ENCODE measurements at regions not wholly inside any gene's neighbourhood (a gene's known extent, or its start where the extent isn't known, plus 50 kb on each side); places are given as distances from the start of the nearest gene placed in this dataset.

DNA sequence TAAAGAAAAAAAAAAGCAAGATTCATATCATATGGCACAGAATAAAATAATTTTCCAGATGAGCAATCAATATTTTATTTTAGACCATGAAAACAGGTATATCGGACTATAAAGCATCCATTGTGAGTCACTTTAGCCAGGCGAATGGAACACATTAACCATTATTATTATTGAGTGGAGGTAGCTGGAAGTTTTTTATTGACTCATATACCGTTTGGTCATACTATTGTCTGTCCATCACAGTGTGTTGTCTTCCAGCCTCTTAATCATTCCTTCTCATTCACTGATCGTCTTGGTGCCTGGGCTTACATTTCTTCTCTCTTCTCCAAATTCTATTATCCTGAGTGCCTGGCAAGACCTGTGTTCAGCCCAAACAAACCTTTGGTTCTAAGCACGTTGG is 634.8 kb downstream of the MECOM start:
- Mint-ChIP-seq H3K36me3 (ENCODE audit: low read depth) (no peaks in the 10 kb centered on the region), H3K9me3 (no peaks in the 10 kb centered on the region), H3K27me3 (ENCODE audit: insufficient read depth, low read depth, poor library complexity) (no peaks in the 10 kb centered on the region), H3K4me1 (no peaks in the 10 kb centered on the region; the same call in 2 of the 3 replicates), H3K27ac (no peak overlapping the region), H3K4me3 (no peak overlapping the region)
- Histone ChIP-seq H3K27me3 (ENCODE audit: insufficient read depth) (no peaks in the 10 kb centered on the region), H3K4me2 (no peak overlapping the region), H3K4me1 (ENCODE audit: insufficient read depth) (0 out of 2 replicates have a peak, but pooled peaks cover 9% of the 10 kb centered on the region), H3K36me3 (ENCODE audit: insufficient read depth) (no peaks in the 10 kb centered on the region), H4K20me1 (replicated peaks; ENCODE audit: insufficient read depth) (no peaks in the 10 kb centered on the region), H3K9me2 (ENCODE audit: insufficient read depth) (no peaks in the 10 kb centered on the region), H3K27ac (ENCODE audit: low read depth) (no peak overlapping the region), H3F3A (replicated peaks; ENCODE audit: low read depth) (no peaks in the 10 kb centered on the region), H3K79me2 (replicated peaks; ENCODE audit: insufficient read depth) (no peaks in the 10 kb centered on the region), H2AFZ (no peak overlapping the region), H3K4me3 (no peak overlapping the region)
- no peak for DNase-seq (ENCODE audit: low spot score)
- TF ChIP-seq, protein P1, sequence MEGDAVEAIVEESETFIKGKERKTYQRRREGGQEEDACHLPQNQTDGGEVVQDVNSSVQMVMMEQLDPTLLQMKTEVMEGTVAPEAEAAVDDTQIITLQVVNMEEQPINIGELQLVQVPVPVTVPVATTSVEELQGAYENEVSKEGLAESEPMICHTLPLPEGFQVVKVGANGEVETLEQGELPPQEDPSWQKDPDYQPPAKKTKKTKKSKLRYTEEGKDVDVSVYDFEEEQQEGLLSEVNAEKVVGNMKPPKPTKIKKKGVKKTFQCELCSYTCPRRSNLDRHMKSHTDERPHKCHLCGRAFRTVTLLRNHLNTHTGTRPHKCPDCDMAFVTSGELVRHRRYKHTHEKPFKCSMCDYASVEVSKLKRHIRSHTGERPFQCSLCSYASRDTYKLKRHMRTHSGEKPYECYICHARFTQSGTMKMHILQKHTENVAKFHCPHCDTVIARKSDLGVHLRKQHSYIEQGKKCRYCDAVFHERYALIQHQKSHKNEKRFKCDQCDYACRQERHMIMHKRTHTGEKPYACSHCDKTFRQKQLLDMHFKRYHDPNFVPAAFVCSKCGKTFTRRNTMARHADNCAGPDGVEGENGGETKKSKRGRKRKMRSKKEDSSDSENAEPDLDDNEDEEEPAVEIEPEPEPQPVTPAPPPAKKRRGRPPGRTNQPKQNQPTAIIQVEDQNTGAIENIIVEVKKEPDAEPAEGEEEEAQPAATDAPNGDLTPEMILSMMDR (conservative IDR thresholded peaks at IDR 0.05; ENCODE audit: low read depth in 2 of 2), result no peak
- no peak for TF ChIP-seq EZH2phosphoT487 (IDR thresholded peaks at IDR 0.05; ENCODE audit: unreplicated experiment)
- no peak for TF ChIP-seq ZNF331 (CRISPR knock-in tag; IDR thresholded peaks at IDR 0.05; ENCODE audit: low read depth)
- TF ChIP-seq, protein P2, sequence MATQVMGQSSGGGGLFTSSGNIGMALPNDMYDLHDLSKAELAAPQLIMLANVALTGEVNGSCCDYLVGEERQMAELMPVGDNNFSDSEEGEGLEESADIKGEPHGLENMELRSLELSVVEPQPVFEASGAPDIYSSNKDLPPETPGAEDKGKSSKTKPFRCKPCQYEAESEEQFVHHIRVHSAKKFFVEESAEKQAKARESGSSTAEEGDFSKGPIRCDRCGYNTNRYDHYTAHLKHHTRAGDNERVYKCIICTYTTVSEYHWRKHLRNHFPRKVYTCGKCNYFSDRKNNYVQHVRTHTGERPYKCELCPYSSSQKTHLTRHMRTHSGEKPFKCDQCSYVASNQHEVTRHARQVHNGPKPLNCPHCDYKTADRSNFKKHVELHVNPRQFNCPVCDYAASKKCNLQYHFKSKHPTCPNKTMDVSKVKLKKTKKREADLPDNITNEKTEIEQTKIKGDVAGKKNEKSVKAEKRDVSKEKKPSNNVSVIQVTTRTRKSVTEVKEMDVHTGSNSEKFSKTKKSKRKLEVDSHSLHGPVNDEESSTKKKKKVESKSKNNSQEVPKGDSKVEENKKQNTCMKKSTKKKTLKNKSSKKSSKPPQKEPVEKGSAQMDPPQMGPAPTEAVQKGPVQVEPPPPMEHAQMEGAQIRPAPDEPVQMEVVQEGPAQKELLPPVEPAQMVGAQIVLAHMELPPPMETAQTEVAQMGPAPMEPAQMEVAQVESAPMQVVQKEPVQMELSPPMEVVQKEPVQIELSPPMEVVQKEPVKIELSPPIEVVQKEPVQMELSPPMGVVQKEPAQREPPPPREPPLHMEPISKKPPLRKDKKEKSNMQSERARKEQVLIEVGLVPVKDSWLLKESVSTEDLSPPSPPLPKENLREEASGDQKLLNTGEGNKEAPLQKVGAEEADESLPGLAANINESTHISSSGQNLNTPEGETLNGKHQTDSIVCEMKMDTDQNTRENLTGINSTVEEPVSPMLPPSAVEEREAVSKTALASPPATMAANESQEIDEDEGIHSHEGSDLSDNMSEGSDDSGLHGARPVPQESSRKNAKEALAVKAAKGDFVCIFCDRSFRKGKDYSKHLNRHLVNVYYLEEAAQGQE (IDR thresholded peaks at IDR 0.05; ENCODE audit: unreplicated experiment), result no peak
- no peak for TF ChIP-seq POLR2AphosphoS5 (IDR thresholded peaks at IDR 0.05; ENCODE audit: low read depth)
- TF ChIP-seq ZNF114 (CRISPR knock-in tag; IDR thresholded peaks at IDR 0.05), result no peak
- TF ChIP-seq, protein P3, sequence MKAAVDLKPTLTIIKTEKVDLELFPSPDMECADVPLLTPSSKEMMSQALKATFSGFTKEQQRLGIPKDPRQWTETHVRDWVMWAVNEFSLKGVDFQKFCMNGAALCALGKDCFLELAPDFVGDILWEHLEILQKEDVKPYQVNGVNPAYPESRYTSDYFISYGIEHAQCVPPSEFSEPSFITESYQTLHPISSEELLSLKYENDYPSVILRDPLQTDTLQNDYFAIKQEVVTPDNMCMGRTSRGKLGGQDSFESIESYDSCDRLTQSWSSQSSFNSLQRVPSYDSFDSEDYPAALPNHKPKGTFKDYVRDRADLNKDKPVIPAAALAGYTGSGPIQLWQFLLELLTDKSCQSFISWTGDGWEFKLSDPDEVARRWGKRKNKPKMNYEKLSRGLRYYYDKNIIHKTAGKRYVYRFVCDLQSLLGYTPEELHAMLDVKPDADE (IDR thresholded peaks at IDR 0.05), result no peak
- no peak for TF ChIP-seq EZH2 (IDR thresholded peaks at IDR 0.05; ENCODE audit: low read depth, unreplicated experiment)
- ATAC-seq, result no peak

DNA sequence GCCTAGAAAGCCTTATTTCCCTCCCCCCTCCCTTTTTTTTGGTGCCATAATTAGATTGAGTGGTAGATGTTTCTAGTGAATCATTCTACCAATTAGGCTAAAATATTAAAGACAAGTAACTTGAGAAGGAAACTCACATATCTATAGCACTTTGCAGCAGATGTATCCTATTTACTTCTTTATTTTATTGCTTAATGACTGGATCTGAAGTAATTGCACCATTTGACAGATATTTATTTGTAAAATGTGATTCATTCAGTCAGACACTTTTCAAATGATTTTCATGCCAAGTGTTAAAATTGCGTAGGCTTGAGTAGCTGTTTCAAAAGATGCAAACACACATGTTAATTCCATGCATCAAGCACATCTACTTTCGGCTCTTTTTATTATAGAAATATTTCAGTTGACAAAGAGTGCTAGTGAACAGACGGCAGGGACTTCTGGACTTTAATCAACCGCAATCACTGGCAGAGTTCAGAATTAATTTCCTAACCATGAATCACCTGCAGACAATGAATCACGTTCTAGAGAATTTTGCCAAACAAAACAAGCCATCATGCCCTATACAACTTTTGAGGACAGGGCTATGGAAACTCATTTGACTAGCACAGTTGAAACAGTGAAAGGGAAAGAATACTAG is 636.8 kb downstream of the MECOM start:
- DNase-seq (ENCODE audit: low spot score) (no peak), ATAC-seq (no peak)
- H3K27me3 Mint-ChIP-seq (ENCODE audit: insufficient read depth, low read depth, poor library complexity), result no peaks in the 10 kb centered on the region
- H3K27ac Mint-ChIP-seq, result no peak overlapping the region
- H3K4me1 ChIP-seq (ENCODE audit: insufficient read depth), result 0 out of 2 replicates have a peak, but pooled peaks cover 9% of the 10 kb centered on the region
- no peaks in the 10 kb centered on the region; the same call in 2 of the 3 replicates for H3K4me1 Mint-ChIP-seq
- no peaks in the 10 kb centered on the region for H3K9me3 Mint-ChIP-seq
- H3K4me2 ChIP-seq, result no peak overlapping the region
- no peaks in the 10 kb centered on the region for H4K20me1 ChIP-seq (replicated peaks; ENCODE audit: insufficient read depth)
- H3K4me3 Mint-ChIP-seq, result no peak overlapping the region
- H3K36me3 Mint-ChIP-seq (ENCODE audit: low read depth), result no peaks in the 10 kb centered on the region
- no peak for TF ChIP-seq CREB1 (CRISPR knock-in tag; IDR thresholded peaks at IDR 0.05; ENCODE audit: low read depth)
- TF ChIP-seq, protein P2 (IDR thresholded peaks at IDR 0.05; ENCODE audit: unreplicated experiment), result no peak
- no peak for TF ChIP-seq EZH2phosphoT487 (IDR thresholded peaks at IDR 0.05; ENCODE audit: unreplicated experiment)
- TF ChIP-seq, protein P3 (IDR thresholded peaks at IDR 0.05), result no peak
- no peak overlapping the region for H3K4me3 ChIP-seq
- H3K27ac ChIP-seq (ENCODE audit: low read depth), result no peak overlapping the region
- no peaks in the 10 kb centered on the region for H3K27me3 ChIP-seq (ENCODE audit: insufficient read depth)
- no peaks in the 10 kb centered on the region for H3K79me2 ChIP-seq (replicated peaks; ENCODE audit: insufficient read depth)
- H3F3A ChIP-seq (replicated peaks; ENCODE audit: low read depth), result no peaks in the 10 kb centered on the region
- H3K36me3 ChIP-seq (ENCODE audit: insufficient read depth), result no peaks in the 10 kb centered on the region
- H2AFZ ChIP-seq, result peak overlapping the region; percentile 28; the same call in 1 of the 2 replicates
- no peaks in the 10 kb centered on the region for H3K9me2 ChIP-seq (ENCODE audit: insufficient read depth)

Measured in GM23338 (cell line).